GM12875 (cell line): ENCODE measurements at regions not wholly inside any gene's neighbourhood (a gene's known extent, or its start where the extent isn't known, plus 50 kb on each side); places are given as distances from the start of the nearest gene placed in this dataset.

Experiments
- H3K4me3 ChIP-seq: one replicate; pipeline ENCODE4 v1.5.1; 2011; ENCODE audit warnings: low read depth, low read length, control low read depth
- TF ChIP-seq, protein P1 (sequence below): IDR thresholded peaks from 2 replicates; pipeline ENCODE4 v1.5.1; 2011; ENCODE audit warnings: low read depth, mild to moderate bottlenecking, control low read depth, inconsistent platforms, low read length, moderate library complexity, borderline replicate concordance; ENCODE audit not compliant: insufficient read depth

- TF ChIP-seq, protein P1, sequence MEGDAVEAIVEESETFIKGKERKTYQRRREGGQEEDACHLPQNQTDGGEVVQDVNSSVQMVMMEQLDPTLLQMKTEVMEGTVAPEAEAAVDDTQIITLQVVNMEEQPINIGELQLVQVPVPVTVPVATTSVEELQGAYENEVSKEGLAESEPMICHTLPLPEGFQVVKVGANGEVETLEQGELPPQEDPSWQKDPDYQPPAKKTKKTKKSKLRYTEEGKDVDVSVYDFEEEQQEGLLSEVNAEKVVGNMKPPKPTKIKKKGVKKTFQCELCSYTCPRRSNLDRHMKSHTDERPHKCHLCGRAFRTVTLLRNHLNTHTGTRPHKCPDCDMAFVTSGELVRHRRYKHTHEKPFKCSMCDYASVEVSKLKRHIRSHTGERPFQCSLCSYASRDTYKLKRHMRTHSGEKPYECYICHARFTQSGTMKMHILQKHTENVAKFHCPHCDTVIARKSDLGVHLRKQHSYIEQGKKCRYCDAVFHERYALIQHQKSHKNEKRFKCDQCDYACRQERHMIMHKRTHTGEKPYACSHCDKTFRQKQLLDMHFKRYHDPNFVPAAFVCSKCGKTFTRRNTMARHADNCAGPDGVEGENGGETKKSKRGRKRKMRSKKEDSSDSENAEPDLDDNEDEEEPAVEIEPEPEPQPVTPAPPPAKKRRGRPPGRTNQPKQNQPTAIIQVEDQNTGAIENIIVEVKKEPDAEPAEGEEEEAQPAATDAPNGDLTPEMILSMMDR = no peak
- no peak overlapping the region for H3K4me3 ChIP-seq
Observed at GRCh38 chr4:26151615-26152014, 169.2 kb upstream of the RBPJ start.

DNA sequence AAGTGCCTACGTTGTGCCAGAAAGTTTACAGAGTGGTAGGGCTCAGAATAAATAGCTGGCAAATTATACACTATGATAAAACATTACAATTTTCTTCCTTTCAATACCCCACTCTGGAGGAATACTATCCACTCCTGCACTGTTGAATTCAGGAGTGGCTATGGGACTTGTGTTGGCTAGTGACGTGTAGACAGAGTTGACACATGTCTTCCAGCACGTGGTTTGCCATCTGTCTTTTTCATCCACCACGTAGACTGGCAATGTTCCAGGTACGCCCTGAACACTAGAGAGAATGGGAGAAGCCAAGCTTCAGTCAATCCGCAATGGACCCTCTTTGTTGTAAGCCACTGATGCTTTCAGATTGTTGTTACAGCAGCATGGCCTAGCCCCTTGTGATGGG is 168.8 kb upstream of the RBPJ start:
- H3K4me3 ChIP-seq = no peak overlapping the region
- TF ChIP-seq, protein P1 = no peak

- TF ChIP-seq, protein P1 = no peak
- no peak overlapping the region for H3K4me3 ChIP-seq
Observed at GRCh38 chr4:26157541-26157940, 163.3 kb upstream of the RBPJ start.

- H3K4me3 ChIP-seq = no peak overlapping the region
- TF ChIP-seq, protein P1 = no peak
Observed at GRCh38 chr4:26160591-26160990, 160.2 kb upstream of the RBPJ start.

GRCh38 chr4:26161030-26161824 is 159.6 kb upstream of the RBPJ start:
- TF ChIP-seq, protein P1 = peak; percentile 31; the same call in 1 of the 2 replicates
- H3K4me3 ChIP-seq = no peak overlapping the region

DNA sequence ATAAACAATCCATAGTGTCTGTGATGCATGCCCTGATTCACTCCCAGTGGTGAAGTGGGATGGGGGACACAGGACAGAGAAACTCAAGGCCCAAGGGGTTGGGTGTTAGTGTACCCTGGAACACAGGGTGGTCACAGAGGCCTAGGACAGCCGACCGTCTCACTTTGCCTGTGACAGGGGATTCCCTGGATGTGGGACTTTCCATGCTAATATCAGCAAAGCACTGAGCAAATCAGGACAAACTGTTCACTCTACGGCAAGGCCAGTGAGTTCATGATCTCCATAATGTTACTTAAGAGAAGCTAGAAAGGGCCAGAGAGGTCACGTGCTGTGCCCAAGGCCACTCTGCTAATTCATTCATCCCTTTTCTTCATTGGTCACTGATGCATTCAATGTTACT is 158.7 kb upstream of the RBPJ start:
- TF ChIP-seq, protein P1 = no peak

More for the DNA sequence above, 158.7 kb upstream of the RBPJ start:
- H3K4me3 ChIP-seq = no peak overlapping the region
